Muscle layer of colon (tissue), 2 donors: ENCODE measurements at regions not wholly inside any gene's neighbourhood (a gene's known extent, or its start where the extent isn't known, plus 50 kb on each side); places are given as distances from the start of the nearest gene placed in this dataset.
"Not testable (repeated sequence)": the region's sequence is repeated elsewhere in the genome, so short reads cannot be mapped to it uniquely, and the experiment has no call there.

ENCODE experiments used
- H3K27ac ChIP-seq: one replicate; pipeline ENCODE4 v1.7.0; 2013; ENCODE audit warnings: low read depth, mild to moderate bottlenecking, low read length, moderate library complexity
- H3K27me3 ChIP-seq, 2 donors: one replicate each; pipeline ENCODE4 v1.7.0; 2013; ENCODE audit warnings: low read length in 2 of 2, mild to moderate bottlenecking in 2 of 2; ENCODE audit not compliant: insufficient read depth in 2 of 2, control insufficient read depth in 1 of 2
- H3K36me3 ChIP-seq: one replicate; pipeline ENCODE4 v1.7.0; 2013; ENCODE audit warnings: mild to moderate bottlenecking, low read length; ENCODE audit not compliant: insufficient read depth
- H3K4me1 ChIP-seq: one replicate; pipeline ENCODE4 v1.7.0; 2013; ENCODE audit warnings: mild to moderate bottlenecking, low read length; ENCODE audit not compliant: insufficient read depth
- H3K4me3 ChIP-seq, 2 donors: one replicate each; pipeline ENCODE4 v1.7.0; 2013; ENCODE audit warnings: low read length in 2 of 2, low read depth in 1 of 2, mild to moderate bottlenecking in 1 of 2, moderate library complexity in 1 of 2
- H3K9ac ChIP-seq: one replicate; pipeline ENCODE4 v1.7.0; 2013; ENCODE audit warnings: low read length
- H3K9me3 ChIP-seq: one replicate; pipeline ENCODE4 v1.7.0; 2013; ENCODE audit warnings: mild to moderate bottlenecking, low read length
- donor health status: abdominal sarcoma.
- donor health status: Adenocarcinoma of cecum.

DNA sequence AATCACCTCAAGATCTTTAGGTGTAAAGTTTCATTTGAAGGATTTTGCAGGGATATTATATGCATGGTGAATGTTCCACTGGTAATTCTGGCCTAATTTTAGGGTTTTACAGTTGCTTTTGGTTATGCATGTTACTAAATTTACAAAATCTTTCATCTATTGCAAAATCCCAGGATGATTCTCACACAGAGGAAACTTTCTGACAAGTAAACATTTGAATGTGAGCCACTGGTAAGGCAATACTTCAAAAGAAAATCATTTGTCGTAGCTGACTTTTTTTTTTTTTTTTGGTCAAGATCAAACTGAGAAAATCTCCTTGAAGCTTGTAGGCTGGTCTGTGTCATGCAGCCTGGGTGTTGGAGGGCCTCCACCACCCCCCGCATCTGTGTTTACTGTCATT is 141.9 kb upstream of the EXOC2 start:
- no peak overlapping the region for H3K27ac ChIP-seq
- H3K4me1 ChIP-seq, result no peaks in the 10 kb centered on the region
- no peaks in the 10 kb centered on the region for H3K9me3 ChIP-seq
- no peak overlapping the region for H3K9ac ChIP-seq
- no peaks in the 10 kb centered on the region for H3K36me3 ChIP-seq
- H3K4me3 ChIP-seq, result no peak overlapping the region
- H3K27me3 ChIP-seq, result no peaks in the 10 kb centered on the region

DNA sequence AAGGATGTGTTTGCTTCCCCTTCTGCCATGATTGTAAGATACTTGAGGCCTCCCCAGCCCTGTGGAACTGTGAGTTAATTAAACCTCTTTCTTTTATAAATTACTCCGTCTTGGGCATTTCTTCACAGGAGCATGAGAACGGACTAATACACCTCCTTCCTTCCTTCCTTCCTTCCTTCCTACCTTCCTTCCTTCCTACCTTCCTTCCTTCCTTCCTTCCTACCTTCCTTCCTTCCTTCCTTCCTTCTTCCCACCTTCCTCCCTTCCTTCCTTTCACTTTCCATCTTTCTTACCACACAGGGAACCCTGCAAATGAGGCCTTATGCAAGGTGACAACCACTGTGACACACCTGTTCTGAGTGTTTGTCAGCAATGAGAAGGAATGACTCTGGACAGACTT is 141.3 kb upstream of the EXOC2 start:
- no peak overlapping the region for H3K27ac ChIP-seq
- H3K4me1 ChIP-seq, result no peaks in the 10 kb centered on the region
- H3K9ac ChIP-seq, result no peak overlapping the region
- H3K9me3 ChIP-seq, result no peaks in the 10 kb centered on the region
- H3K27me3 ChIP-seq, result no peaks in the 10 kb centered on the region
- H3K36me3 ChIP-seq, result no peaks in the 10 kb centered on the region
- H3K4me3 ChIP-seq, result no peak overlapping the region

DNA sequence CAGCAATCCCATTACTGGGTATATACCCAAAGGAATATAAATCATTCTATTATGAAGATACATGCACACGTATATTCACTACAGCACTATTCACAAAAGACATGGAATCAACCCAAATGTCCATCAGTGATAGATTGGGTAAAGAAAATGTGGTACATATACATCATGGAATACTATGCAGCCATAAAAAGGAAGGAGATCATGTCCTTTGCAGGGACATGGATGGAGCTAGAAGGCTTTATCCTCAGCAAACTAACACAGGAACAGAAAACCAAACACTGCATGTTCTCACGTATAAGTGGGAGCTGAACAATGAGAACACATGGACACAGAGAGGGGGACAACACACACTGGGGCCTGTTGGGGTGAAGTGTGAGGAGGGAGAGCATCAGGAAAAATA is 139.9 kb upstream of the EXOC2 start:
- not testable (repeated sequence) for H3K27me3 ChIP-seq, H3K36me3 ChIP-seq, H3K27ac ChIP-seq, H3K9ac ChIP-seq, H3K4me3 ChIP-seq, H3K9me3 ChIP-seq, H3K4me1 ChIP-seq

DNA sequence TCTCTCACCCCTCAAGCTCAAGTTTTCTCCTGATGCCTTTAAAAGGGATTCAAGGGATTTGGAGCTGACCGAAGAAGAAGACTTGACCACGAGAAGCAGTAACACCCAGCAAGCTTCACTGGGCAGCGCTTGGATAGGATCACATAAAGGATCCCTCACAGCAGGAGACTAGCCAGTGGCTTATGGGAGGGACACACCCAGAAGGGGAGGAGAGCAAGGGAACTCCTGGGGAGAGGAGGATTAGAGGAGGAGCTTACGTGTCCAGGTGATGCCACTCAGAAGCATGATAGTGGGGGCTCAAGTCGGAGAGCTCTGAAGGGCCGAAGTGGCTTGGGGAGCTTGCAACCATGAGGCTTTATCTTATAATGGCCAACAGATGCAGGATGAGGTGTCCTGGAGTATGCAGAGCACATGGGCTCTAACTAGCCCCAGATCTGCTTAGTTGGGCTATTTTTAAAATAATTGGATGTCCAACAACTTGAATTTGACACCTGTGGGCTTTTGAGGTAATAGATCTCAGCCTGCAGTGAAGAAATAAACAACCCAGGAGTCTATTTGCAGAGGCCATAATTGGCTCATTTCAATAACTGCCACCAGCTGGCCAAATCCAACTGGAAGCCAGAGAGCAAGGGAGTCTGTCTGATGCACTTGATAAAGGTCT is 137.9 kb upstream of the EXOC2 start:
- Histone ChIP-seq H3K9me3 (no peaks in the 10 kb centered on the region), H3K36me3 (no peaks in the 10 kb centered on the region), H3K9ac (no peak overlapping the region), H3K27me3 (no peaks in the 10 kb centered on the region), H3K27ac (no peak overlapping the region), H3K4me3 (no peak overlapping the region), H3K4me1 (no peaks in the 10 kb centered on the region)

DNA sequence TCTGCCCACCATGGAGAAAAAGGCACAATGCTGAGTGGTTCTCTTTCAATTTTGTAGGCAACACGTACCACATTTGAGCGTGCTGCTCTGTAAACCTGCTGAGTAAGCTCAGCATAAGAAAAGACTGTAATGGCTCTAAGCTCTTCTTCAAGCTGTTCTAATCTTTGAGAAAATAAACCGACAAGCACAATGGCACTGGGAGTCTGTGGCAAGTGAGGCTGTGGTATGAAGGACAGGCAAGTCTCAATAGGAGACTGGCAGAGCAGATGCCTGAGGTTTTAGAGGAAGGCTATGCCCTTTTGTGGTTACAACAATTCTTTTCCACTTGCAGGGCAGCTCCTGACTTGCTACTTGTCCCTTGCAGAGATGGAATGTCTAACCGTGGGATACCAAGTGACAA is 136.7 kb upstream of the EXOC2 start:
- H3K9me3 ChIP-seq, result no peaks in the 10 kb centered on the region
- H3K4me1 ChIP-seq, result no peaks in the 10 kb centered on the region
- no peak overlapping the region for H3K9ac ChIP-seq
- no peak overlapping the region for H3K27ac ChIP-seq
- no peaks in the 10 kb centered on the region for H3K36me3 ChIP-seq
- no peak overlapping the region for H3K4me3 ChIP-seq
- H3K27me3 ChIP-seq, result no peaks in the 10 kb centered on the region

DNA sequence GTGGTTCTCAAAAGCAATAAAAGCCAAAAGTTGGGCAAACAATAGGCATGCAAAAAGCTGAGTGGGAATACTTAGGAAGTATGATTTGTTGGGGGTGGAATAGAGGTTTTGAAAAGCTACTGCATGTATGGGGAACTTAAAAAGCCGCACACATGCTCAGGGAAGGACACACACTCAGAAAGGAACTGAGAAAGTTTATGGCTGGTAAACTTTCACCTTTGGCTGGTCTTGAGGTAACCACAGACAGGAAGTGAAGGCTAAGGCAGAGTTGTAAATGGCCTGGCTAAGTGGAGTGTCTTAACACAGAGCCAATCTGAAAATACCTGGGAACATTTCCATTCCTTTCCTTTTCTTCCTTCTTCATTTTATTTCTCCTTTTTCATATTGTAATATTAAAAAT is 134.5 kb upstream of the EXOC2 start:
- Histone ChIP-seq H3K9ac (no peak overlapping the region), H3K27ac (no peak overlapping the region), H3K9me3 (no peaks in the 10 kb centered on the region), H3K4me1 (no peaks in the 10 kb centered on the region), H3K36me3 (no peaks in the 10 kb centered on the region), H3K4me3 (no peak overlapping the region), H3K27me3 (no peaks in the 10 kb centered on the region)

DNA sequence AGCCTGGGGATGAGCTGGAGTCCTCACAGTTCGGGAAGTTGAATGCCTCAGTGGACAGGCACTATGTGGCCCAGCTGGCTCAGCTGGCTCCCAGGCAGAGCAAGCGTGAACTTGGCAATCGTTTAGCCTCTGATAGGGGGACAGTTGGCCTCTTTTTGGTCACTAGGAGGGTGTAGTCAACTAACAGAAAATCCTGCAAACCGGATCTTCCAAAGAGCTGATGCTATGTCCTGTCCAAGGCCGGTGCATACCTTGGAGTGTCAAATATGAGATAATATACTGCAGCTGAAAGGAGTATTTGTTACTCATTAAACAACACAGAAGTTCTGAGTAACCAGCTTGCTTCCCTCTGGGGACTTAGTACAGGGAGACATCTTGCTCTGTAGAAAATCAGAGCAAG is 126.2 kb upstream of the EXOC2 start:
- no peak overlapping the region for H3K9ac ChIP-seq
- H3K4me3 ChIP-seq, result no peak overlapping the region
- H3K27me3 ChIP-seq, result no peaks in the 10 kb centered on the region
- no peak overlapping the region for H3K27ac ChIP-seq
- H3K36me3 ChIP-seq, result no peaks in the 10 kb centered on the region
- H3K9me3 ChIP-seq, result no peaks in the 10 kb centered on the region
- no peaks in the 10 kb centered on the region for H3K4me1 ChIP-seq

DNA sequence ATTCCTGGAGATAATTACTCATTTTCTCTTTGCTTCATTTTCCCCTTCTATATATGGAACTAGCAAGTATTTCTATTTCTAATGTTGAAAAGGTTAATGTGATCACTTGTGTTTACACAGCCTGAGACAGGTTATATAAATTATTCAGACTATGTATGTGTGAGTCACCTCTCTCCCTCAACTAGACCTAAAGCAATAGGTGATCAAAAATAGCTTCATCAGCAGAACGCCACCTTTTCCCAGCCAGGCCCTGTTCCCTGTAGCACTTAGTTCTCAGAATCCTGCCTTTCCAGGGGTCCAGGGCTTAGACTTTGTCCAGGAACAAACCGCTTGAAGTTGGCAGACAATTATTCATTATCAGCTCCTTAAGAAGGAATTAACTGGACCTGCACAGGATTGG is 125.3 kb upstream of the EXOC2 start:
- Histone ChIP-seq H3K36me3 (no peaks in the 10 kb centered on the region), H3K27me3 (no peaks in the 10 kb centered on the region), H3K9ac (no peak overlapping the region), H3K4me1 (no peaks in the 10 kb centered on the region), H3K9me3 (no peaks in the 10 kb centered on the region), H3K4me3 (no peak overlapping the region), H3K27ac (no peak overlapping the region)

DNA sequence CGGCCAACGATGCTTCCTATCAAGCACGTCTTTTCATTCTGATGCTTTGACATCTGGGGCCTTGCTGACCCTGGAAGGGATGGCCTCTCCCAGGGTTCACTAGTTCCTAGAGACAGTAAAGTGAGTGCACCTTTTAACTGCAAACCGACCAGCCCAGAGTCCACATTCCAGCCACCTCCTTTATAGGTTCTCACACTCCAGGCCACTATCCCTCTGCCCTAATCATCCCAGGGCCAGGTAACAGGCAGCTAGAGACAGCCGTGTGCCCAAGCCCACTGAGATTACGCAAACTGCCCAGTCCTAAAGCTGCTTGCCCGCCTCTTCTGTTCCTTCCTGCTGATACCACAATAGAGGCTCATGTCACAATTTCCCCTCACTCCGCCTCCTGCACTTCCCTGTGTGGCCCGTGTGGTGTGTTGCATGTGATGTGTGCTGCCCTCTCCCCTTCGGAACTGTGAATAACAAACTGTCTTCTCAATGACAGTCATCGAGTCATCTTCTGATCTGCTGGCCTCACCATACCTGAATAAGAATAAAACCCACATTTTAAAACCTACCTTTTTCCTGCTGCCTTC is 123.7 kb upstream of the EXOC2 start:
- Histone ChIP-seq H3K9ac (no peak overlapping the region), H3K36me3 (no peaks in the 10 kb centered on the region), H3K9me3 (no peaks in the 10 kb centered on the region), H3K27me3 (no peaks in the 10 kb centered on the region), H3K4me1 (no peaks in the 10 kb centered on the region), H3K27ac (no peak overlapping the region), H3K4me3 (no peak overlapping the region)

DNA sequence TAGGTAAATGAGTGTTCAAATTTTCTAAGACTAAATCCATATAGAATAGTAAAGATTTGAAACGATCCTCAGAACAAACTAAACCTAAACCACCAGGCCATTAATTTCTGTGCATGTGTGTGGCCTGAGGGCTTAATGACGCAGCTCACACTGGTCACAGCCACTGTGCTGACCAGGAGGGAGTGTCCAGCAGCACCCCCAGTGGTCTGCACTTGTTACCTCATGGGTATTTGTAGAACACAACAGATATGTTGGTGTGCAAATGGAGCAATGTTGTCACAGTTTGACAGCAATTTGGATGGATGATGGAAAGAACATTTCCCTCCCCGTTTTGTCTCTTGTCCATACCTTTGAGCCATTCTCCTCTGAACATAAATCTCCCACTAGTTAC is 122.4 kb upstream of the EXOC2 start:
- no peak overlapping the region for H3K4me3 ChIP-seq
- no peaks in the 10 kb centered on the region for H3K36me3 ChIP-seq
- no peaks in the 10 kb centered on the region for H3K27me3 ChIP-seq
- H3K27ac ChIP-seq, result no peak overlapping the region
- H3K4me1 ChIP-seq, result no peaks in the 10 kb centered on the region
- H3K9me3 ChIP-seq, result no peaks in the 10 kb centered on the region
- H3K9ac ChIP-seq, result no peak overlapping the region

DNA sequence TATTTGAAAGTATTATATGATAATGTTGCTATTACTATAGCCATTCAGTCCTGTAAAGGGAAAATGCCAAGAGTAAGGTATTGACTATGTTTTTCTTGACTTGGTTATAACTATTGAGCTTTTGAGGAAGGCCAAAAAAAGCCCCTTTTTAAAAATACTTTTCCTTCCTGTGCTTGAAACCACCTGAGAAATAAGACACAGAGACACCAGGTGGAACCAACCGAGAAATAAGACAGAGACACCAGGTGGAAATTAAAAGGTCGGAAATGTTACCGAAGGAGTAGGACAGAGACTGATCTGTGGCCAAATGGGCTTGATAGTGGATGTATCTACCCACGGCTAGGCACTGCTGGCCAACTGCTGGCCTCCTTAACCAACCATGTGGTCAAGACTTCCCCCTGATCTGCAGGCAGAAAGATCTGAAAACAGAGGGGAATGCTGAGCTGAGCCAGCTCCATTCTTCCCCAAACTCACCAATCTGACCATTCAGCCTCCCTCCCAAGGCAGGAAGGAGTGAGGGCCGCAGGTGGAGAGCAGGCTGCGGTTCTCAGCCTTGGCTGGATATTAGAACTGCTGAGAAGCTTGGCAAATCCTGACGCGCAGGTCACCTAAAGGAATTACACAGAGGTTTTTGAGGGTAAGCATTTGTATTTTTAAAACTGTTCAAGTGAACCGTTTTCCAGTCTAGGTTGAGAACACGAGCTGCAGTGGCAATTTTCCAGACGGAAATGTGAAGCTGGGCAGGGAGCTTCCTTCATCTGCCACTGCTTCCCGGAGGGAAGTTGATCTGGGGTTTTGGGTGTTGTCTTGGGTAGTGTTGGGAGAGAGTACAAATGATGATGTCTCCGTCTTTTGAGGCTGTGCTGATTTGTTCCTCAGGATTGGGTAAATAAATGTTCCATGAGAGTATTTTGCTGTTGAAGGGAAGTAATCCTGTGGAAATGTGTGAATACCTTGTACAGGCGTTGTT is 121.7 kb upstream of the EXOC2 start:
- Histone ChIP-seq H3K9ac (no peak overlapping the region), H3K9me3 (no peaks in the 10 kb centered on the region), H3K27me3 (no peaks in the 10 kb centered on the region), H3K4me1 (no peaks in the 10 kb centered on the region), H3K36me3 (no peaks in the 10 kb centered on the region), H3K27ac (no peak overlapping the region), H3K4me3 (no peak overlapping the region)
